ENCODE measurements at regions not wholly inside any gene's neighbourhood (a gene's known extent, or its start where the extent isn't known, plus 50 kb on each side); places are given as distances from the start of the nearest gene placed in this dataset.

DNA sequence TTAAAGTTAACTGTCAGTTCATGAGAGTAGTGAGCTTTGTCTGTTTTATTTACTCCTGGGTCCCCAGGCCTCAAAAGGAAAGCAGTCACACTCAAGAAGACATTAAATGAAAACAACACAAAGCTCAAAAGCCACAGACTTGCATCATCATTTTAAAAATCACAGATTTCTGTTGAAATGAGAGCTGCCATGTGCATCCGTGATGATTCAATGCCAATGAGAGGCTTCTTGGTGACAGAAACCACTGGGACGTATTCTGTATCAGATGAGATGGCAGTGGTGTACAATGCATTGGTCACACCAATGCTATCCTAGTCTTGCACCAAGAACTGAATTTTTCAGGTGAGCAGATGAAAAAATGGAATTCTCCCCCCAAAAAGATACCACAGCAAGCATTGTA, 204.8 kb downstream of the ANAPC1 start:
- DNase-seq, result peak; percentile 91

GRCh38 chr2:111684611-111685010, 199.4 kb downstream of the ANAPC1 start:
- no peak for DNase-seq

DNA sequence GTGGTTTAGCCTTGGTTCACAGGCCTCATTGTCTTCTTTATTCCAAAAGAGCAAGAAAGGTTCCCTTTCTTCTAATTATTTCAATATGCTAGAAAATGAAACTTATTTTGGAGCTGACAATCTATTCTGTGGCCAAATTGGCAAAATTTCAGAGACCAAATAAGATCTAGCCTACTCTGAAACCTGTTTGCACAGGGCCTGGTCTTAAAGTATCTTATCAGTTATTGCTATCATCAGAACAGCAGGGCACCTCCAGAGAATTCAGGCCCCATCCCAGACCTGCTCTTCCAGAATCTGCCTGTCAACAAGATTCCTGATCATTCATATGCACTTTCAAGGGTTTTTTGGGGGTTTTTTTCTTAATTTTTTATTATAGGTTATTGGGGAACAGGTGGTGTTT, 198.7 kb downstream of the ANAPC1 start:
- no peak for DNase-seq

DNA sequence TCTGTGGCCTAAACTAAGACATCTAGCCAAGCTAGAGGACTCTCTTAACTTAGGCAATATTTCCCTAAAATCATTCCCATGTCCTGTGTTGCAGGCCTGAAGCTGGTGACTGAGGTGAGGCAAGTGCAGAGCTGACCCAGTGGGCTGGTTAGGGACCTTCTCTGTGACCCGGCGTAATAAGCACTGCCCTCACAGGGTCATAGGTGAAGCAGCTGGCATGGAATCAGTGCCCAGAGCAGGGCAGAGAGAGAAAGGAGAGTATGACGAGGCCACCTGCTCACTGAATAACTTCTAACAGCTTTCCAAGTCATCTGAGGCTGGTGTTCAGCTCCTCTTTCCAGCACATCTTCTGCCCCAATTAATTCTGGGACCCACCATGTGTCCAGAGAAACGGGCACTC, 197.0 kb downstream of the ANAPC1 start:
- DNase-seq, result no peak

DNA sequence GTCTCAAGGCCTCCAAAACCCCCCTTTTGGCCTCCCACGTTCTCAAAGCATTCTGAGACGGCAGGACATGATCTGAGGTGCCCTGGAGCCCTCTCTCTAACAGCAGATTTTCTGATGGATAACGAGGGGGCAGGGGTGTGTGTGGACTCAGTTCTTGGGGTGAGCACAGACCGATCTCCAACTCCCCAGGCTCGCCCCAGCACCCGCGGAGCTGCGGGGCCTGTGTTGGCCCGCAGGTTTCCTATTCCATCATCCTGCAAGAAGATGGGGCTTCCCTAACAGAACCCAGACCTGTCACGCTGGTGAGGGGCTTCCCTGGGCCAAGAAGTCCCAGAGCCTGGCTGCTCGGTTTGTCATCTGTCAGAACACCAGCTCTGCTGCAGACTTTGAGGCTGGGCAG, 196.1 kb downstream of the ANAPC1 start:
- no peak for DNase-seq

DNA sequence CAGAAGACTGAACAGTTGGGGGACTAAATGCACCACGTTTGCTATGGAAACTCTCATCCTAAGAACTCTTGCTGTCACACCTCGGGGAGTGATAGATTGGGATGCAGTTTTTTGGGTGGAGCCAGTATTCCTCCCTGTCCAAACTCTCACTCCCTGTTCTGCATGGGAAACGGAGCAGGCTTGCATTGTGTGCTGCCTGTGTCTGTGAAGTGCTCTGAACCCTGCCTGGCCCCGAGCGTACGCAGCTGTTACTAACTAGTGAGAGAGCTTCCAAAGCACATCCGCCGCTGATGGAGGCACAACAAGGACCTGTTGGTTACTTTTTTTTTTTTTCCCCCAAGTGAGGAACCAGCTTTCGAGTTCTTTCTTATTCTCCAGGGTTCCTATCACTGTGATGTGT, 195.5 kb downstream of the ANAPC1 start:
- no peak for DNase-seq

- no peak for DNase-seq
Observed at GRCh38 chr2:111689174-111689573, 194.8 kb downstream of the ANAPC1 start.

GRCh38 chr2:111689941-111690340, 194.1 kb downstream of the ANAPC1 start:
- DNase-seq, result no peak

GRCh38 chr2:111691164-111691875, 192.7 kb downstream of the ANAPC1 start:
- DNase-seq, result no peak

DNA sequence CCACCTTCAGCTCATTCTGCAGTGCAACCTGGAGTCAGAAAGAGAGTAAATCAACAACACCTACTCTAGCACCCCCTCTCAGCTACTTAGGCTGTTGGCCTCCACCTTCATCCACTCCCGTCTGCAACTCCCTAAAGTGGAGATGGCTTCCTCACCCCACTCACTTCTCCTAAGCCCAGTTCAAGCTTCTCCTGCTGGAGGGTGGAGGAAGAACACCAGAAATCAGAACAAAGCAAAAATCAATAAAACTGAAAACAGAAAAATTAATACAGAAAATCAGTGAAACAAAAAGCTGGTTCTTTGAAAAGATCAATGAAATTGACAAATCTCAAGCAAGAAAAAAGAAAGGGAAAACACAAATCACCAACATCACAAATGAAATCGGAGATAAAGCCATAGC, 191.7 kb downstream of the ANAPC1 start:
- DNase-seq, result no peak

DNA sequence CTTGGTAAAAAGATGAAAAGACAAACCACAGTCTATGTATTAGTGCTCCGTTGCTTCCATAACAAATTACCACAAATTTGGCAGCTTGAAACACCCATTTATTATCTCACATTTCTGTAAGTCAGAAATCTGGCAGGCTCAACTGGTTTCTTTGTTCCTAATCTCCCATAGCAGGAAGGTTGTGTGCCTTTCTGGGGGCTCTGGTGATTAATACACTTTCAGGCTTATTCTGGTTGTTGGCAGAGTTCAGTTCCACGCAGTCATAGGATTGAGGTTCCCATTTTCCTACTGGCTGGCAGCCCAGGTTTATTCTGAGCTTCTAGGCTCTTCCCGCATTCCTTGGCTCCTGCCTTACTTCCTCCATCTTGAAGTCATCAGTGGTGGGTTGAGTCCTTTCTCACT, 189.3 kb downstream of the ANAPC1 start:
- DNase-seq, result no peak

- DNase-seq, result no peak
Observed at GRCh38 chr2:111695441-111696007, 188.5 kb downstream of the ANAPC1 start.

DNA sequence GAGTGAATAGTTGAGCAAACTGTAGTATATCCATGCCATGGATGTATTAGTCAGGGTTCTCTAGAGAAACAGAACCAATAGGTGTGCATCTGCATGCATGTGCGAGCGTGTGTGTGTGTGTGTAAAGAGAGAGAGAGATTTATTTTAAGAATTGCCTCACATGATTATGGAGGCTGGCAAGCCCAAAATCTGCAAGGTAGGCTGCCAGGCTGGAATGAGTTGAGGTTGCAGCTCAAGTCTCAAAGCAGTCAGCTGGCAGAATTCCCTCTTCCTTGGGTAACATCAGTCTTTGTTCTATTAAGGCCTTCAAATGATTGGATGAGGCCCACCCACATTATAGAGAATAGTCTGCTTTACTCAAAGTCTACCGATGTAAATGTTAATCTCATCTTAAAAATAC, 187.8 kb downstream of the ANAPC1 start:
- DNase-seq, result no peak

GRCh38 chr2:111697560-111697959, 186.4 kb downstream of the ANAPC1 start:
- DNase-seq, result peak; percentile 15

GRCh38 chr2:111698089-111698488, 185.9 kb downstream of the ANAPC1 start:
- DNase-seq, result no peak

DNA sequence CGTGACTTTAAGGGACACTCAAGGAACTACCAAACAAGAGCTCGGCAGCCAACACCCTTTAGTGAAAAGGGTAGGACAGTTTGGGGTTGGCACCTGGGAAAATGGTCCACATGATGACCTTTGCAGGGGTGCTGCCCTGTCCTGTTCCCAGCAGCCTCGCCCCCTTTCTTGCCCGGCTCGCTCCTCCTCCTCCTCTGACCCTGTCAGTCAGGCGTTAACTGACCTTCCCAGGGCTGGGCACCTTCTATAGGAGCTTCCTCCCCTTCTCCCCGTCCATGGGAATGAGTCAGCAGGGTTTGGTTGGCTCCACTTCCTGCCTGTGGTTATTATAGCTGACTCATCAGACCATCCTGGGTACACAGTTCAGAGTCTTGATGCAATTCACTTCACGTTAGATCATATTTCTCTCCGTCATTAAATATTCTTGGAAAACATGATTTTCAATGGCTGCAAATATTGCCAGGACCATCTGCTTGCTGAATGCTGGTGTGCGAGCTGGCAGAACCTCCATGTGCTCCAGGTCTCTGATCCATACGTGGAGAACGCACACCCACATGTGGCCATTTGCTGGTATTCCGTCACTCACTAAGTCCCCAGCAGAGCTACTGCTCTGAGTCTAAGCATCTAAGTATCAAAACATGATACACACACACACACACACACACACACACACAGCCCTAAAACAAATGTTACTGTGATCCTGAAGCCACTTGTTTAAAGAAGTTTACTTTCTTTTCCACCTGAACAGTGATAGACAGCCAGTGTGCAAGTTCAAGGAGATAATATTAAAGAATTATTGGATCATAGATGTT, 185.0 kb downstream of the ANAPC1 start:
- peak; percentile 98 for DNase-seq

DNA sequence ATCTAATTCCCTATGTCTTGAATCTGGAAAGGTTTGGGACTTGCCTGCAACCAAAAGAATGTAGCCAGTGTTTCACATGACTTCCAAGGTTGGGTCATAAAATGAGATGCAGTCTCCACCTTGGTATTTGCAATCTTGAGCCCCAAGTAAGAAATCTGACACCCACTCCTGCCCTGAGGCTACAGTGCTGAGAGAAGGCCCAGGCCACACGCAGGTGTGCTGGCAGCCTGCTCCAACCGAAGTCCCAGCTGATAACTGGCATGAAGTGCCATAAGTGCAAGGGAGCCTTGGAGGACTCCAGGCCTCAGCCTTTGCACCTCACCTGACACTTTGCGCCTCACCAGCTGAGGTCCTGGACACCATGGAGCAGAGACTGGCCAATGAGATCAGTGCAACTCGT, 182.7 kb downstream of the ANAPC1 start:
- no peak for DNase-seq

GRCh38 chr2:111701798-111702118, 182.2 kb downstream of the ANAPC1 start:
- no peak for DNase-seq

- DNase-seq, result peak; percentile 67
Observed at GRCh38 chr2:111702119-111702803, 181.7 kb downstream of the ANAPC1 start.

DNA sequence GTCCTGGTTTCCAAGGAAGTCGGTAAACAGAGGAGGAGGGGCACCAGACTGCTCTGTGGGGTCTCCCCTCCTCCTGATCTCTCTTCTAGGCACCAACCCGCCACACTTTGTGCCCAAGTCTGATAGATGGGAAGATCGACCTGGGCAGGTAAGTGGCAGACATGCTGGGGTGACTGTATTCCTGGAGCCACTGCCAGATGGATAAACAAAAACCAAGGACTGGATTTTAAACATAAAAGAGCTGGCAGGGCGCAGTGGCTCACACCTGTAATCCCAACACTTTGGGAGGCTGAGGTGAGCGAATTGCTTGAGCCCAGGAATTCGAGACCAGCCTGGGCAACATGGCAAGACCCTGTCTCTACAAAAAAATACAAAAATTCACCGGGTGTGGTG, 181.2 kb downstream of the ANAPC1 start:
- DNase-seq, result no peak

DNA sequence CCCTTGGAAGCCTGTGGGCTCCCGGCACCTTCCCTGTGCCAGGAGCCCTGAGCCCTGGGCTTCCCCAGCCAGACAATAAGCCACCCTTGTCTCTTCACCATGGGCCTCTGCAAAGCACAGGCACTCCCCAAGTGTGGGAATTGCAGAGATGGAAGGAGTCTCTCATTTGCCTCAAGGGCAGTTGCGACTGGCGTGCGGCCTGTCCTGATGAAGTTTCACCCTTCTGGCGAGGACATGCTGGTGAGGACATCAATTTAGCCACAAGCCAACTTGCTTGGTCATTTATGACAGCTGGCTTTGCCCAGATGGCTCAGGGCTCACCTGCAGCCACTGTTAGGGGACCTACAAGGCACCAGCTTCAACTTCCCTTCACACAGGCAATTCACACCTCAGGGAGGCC, 180.2 kb downstream of the ANAPC1 start:
- no peak for DNase-seq

DNA sequence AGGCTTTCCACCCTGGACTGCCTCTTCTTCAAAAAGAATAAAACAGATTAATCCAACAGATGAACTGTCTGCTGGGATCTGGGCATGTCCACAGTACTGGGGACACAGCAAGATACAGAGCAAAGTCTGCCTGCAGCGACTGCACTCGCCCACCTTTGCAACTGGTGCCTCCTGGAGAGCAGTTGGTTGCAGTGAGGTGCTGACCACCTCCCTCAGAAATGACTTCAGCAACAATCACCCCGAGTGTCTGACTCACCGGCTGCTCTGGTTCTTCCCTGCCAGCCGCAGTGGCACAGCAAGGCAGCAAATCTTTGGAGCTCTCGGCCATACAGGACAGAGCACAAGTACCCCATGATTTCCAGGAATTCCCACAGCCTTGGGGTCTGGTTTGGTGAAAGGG, 179.7 kb downstream of the ANAPC1 start:
- DNase-seq, result peak; percentile 61

DNA sequence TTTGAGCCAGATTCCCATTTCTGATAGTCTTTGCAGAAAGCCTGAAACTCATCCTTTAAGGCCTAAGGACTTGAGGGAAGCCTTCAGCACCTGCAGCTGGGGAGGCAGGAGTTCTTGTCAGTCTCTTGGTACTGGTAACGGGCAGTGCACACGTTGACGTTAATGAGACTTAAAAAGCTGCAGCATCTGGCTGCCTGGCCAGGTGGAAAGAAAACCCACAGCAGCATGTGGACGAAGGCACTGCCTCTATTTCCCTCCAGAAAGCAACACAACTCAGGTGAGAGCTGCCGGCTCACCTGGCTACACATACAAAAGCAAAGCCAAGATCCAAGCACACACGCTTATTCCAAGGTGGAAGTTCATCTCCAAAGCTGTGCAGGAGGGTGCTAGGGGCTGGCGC, 178.8 kb downstream of the ANAPC1 start:
- DNase-seq, result no peak

All from inflammatory macrophage treated with lipopolysaccharide for 4 hours (primary cell).